ENCODE measurements at regions not wholly inside any gene's neighbourhood (a gene's known extent, or its start where the extent isn't known, plus 50 kb on each side); places are given as distances from the start of the nearest gene placed in this dataset.

GRCh38 chr9:89841456-89841855 is 236.6 kb downstream of the GADD45G start:
- TF ChIP-seq, protein P1, sequence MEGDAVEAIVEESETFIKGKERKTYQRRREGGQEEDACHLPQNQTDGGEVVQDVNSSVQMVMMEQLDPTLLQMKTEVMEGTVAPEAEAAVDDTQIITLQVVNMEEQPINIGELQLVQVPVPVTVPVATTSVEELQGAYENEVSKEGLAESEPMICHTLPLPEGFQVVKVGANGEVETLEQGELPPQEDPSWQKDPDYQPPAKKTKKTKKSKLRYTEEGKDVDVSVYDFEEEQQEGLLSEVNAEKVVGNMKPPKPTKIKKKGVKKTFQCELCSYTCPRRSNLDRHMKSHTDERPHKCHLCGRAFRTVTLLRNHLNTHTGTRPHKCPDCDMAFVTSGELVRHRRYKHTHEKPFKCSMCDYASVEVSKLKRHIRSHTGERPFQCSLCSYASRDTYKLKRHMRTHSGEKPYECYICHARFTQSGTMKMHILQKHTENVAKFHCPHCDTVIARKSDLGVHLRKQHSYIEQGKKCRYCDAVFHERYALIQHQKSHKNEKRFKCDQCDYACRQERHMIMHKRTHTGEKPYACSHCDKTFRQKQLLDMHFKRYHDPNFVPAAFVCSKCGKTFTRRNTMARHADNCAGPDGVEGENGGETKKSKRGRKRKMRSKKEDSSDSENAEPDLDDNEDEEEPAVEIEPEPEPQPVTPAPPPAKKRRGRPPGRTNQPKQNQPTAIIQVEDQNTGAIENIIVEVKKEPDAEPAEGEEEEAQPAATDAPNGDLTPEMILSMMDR (IDR thresholded peaks at IDR 0.05): no peak
- TF ChIP-seq POLR2A (IDR thresholded peaks at IDR 0.05) (no peak), POLR2AphosphoS5 (IDR thresholded peaks at IDR 0.05) (no peak)
- no peak for DNase-seq (ENCODE audit: low spot score in 2 of 2)
- H3K27me3 ChIP-seq: no peaks in the 10 kb centered on the region
- H3K9me3 ChIP-seq: no peaks in the 10 kb centered on the region
- no peaks in the 10 kb centered on the region for H3K4me1 ChIP-seq
- H3K4me3 ChIP-seq: no peak overlapping the region
- no peak overlapping the region for H3K27ac ChIP-seq
- intact Hi-C loops (cut with DNase I; ENCODE audit: low total_unique reads): no loop called here
- no peaks in the 10 kb centered on the region for H3K36me3 ChIP-seq

- H3K9me3 ChIP-seq: no peaks in the 10 kb centered on the region
- H3K4me3 ChIP-seq: no peak overlapping the region
- no peaks in the 10 kb centered on the region for H3K27me3 ChIP-seq
- intact Hi-C loops (cut with DNase I; ENCODE audit: low total_unique reads): no loop called here
- DNase-seq (ENCODE audit: low spot score in 2 of 2): no peak
- TF ChIP-seq POLR2AphosphoS5 (IDR thresholded peaks at IDR 0.05) (no peak), POLR2A (IDR thresholded peaks at IDR 0.05) (no peak)
- TF ChIP-seq, protein P1 (IDR thresholded peaks at IDR 0.05): no peak
- no peak overlapping the region for H3K27ac ChIP-seq
- H3K36me3 ChIP-seq: no peaks in the 10 kb centered on the region
- H3K4me1 ChIP-seq: no peaks in the 10 kb centered on the region
Measured at GRCh38 chr9:89842267-89842768, 237.5 kb downstream of the GADD45G start.

DNA sequence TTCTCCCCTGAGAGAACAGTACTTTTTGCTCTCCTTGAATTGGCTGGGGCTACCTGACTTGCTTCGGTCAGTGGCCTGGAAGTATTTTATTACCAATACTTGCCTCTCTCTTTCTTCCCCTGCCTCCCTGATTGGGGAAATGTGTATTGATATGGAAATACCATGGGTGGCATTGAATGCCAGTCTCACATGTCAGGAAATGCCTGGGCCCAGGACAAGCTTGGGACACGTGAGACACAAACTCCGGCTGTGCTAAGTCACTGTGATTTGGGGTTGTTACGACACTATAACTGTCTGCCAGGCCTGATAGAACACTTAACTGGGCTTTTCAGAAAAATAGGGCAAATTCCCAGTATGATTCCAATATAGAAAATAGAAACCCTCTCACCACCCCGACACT is 238.3 kb downstream of the GADD45G start:
- Histone ChIP-seq H3K4me1 (no peaks in the 10 kb centered on the region), H3K36me3 (no peaks in the 10 kb centered on the region), H3K4me3 (no peak overlapping the region), H3K9me3 (no peaks in the 10 kb centered on the region), H3K27ac (no peak overlapping the region), H3K27me3 (no peaks in the 10 kb centered on the region)
- DNase-seq (ENCODE audit: low spot score in 2 of 2): no peak
- TF ChIP-seq POLR2AphosphoS5 (IDR thresholded peaks at IDR 0.05): no peak
- TF ChIP-seq, protein P1 (IDR thresholded peaks at IDR 0.05): no peak
- no peak for TF ChIP-seq POLR2A (IDR thresholded peaks at IDR 0.05)
- intact Hi-C loops (cut with DNase I; ENCODE audit: low total_unique reads): no loop called here

DNA sequence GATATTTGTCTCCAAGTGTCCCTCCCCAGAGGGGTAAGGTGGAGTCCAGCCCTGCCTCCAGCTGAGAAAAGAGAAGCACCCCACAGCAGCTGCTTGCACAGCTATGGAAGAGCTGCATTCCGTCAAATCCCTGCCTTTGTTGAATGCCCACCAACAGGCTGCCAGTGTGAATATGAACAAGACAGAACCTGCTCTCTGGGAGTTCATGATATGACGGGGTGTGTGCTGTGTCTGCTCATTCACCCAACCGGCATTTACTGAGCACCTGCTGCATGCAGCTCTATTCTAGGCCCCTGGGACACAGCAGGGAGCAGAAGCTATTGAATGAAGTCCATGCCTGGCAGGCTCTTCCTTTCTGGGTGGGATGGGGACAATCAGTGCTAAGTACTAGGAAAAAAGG is 238.8 kb downstream of the GADD45G start:
- Histone ChIP-seq H3K4me1 (no peaks in the 10 kb centered on the region), H3K9me3 (no peaks in the 10 kb centered on the region), H3K27me3 (no peaks in the 10 kb centered on the region), H3K4me3 (no peak overlapping the region), H3K36me3 (no peaks in the 10 kb centered on the region), H3K27ac (no peak overlapping the region)
- no peak for DNase-seq (ENCODE audit: low spot score in 2 of 2)
- TF ChIP-seq, protein P1 (IDR thresholded peaks at IDR 0.05): no peak
- no peak for TF ChIP-seq POLR2A (IDR thresholded peaks at IDR 0.05)
- no peak for TF ChIP-seq POLR2AphosphoS5 (IDR thresholded peaks at IDR 0.05)
- intact Hi-C loops (cut with DNase I; ENCODE audit: low total_unique reads): no loop called here

DNA sequence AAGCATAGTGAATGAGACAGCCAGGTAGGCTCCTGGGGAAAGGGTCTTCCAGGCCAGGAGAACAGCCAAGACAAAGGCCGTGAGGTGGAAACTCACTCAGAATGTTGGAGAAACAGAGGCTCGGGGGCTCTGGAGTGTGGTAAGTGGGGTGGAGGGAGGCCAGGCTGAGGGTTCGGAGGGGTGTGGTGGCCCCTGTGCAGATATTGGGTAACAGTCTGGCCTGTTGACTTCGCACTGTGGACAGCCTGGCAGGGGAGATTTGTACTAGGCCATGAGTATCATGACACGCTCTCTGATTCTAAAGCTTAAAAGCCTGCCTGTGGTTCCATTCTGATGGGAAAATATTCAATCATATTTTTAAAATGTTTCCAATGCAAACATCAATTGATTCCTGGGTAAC is 239.3 kb downstream of the GADD45G start:
- Histone ChIP-seq H3K36me3 (no peaks in the 10 kb centered on the region), H3K27me3 (no peaks in the 10 kb centered on the region), H3K4me3 (no peak overlapping the region), H3K9me3 (no peaks in the 10 kb centered on the region), H3K27ac (no peak overlapping the region), H3K4me1 (no peaks in the 10 kb centered on the region)
- no peak for DNase-seq (ENCODE audit: low spot score in 2 of 2)
- intact Hi-C loops (cut with DNase I; ENCODE audit: low total_unique reads): no loop called here
- TF ChIP-seq, protein P1 (IDR thresholded peaks at IDR 0.05): no peak
- no peak for TF ChIP-seq POLR2AphosphoS5 (IDR thresholded peaks at IDR 0.05)
- no peak for TF ChIP-seq POLR2A (IDR thresholded peaks at IDR 0.05)

Data from breast epithelium (tissue), 4 donors.